Suprapubic skin (tissue), 4 donors: ENCODE measurements at regions not wholly inside any gene's neighbourhood (a gene's known extent, or its start where the extent isn't known, plus 50 kb on each side); places are given as distances from the start of the nearest gene placed in this dataset.

Source experiments
- DNase-seq, 2 donors: peaks; one replicate each; pipeline ENCODE4 v3.0.0-alpha.2; 2019; ENCODE audit warnings: low spot score in 2 of 2
- H3K27ac ChIP-seq: fragments of 200-600 bp; sonication (generic); one replicate; pipeline ENCODE4 v1.5.1; 2019
- H3K27me3 ChIP-seq: fragments of 200-600 bp; sonication (generic); one replicate; pipeline ENCODE4 v1.5.1; 2019
- H3K36me3 ChIP-seq: fragments of 200-600 bp; sonication (generic); one replicate; pipeline ENCODE4 v1.5.1; 2019
- H3K4me1 ChIP-seq: fragments of 200-600 bp; sonication (generic); one replicate; pipeline ENCODE4 v1.5.1; 2019
- H3K4me3 ChIP-seq: fragments of 200-600 bp; sonication (generic); one replicate; pipeline ENCODE4 v1.5.1; 2019; ENCODE audit warnings: mild to moderate bottlenecking
- H3K9me3 ChIP-seq: fragments of 200-600 bp; sonication (generic); one replicate; pipeline ENCODE4 v1.5.1; 2019
- EP300 ChIP-seq: sonication (generic); formaldehyde crosslinking; IDR thresholded peaks from one replicate; pipeline ENCODE4 v1.6.1; 2017; ENCODE audit warnings: antibody characterized with exemption
- POLR2A ChIP-seq, 2 donors: fragments of 450-650 bp; IDR thresholded peaks; one replicate each; pipeline ENCODE4 v1.6.1; 2017; ENCODE audit warnings: antibody characterized with exemption in 2 of 2, mild to moderate bottlenecking in 2 of 2, moderate library complexity in 2 of 2
- POLR2AphosphoS5 ChIP-seq, 3 donors: sonication (generic); formaldehyde crosslinking; IDR thresholded peaks; one replicate each; pipeline ENCODE4 v1.6.1; 2017; ENCODE audit warnings: antibody characterized with exemption in 3 of 3
- WGBS: methylation state at CpG from one replicate; pipeline ENCODE4 v1.1.5; 2018; 5-methylcytosine and 5-hydroxymethylcytosine counted together
- TF ChIP-seq, protein P1 (sequence below), 2 donors: fragments of 200-600 bp in 1 of 2; fragments of 450-650 bp in 1 of 2; sonication (generic) in 1 of 2; IDR thresholded peaks; one replicate each; pipeline ENCODE4 v1.5.1; 2016 to 2019; ENCODE audit warnings: antibody characterized with exemption in 2 of 2, mild to moderate bottlenecking in 1 of 2, moderate library complexity in 1 of 2

DNA sequence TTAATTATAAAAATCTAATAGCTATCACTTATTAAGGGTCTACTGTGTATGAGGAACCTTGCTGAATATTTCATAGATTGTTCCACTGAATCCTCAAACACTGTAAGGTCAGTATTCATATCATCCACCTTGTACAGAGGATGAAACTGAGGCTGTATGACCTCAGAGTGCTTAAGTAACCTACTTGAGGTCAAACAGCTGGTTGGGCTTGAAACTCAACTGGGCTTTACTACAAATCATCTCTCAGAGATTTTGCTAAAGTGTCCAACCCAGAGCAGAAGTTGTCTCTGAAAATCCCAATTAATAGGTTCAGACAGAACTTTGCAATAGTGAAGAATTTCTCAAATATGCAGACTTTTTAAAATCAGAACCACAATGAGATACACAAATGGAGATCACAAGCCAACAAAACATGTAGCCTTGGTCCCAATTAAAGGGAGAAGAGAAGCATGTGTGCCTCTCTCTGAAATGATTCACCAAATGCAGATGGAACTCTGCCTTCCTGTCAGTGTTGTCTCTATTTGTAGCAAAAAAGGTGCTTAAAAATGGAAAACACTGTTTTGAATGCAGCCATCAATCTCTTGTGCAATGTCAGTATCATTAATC, 131.4 kb downstream of the FAM114A2 start:
- no peaks in the 10 kb centered on the region for H3K27me3 ChIP-seq
- no peak for DNase-seq
- TF ChIP-seq, protein P1, sequence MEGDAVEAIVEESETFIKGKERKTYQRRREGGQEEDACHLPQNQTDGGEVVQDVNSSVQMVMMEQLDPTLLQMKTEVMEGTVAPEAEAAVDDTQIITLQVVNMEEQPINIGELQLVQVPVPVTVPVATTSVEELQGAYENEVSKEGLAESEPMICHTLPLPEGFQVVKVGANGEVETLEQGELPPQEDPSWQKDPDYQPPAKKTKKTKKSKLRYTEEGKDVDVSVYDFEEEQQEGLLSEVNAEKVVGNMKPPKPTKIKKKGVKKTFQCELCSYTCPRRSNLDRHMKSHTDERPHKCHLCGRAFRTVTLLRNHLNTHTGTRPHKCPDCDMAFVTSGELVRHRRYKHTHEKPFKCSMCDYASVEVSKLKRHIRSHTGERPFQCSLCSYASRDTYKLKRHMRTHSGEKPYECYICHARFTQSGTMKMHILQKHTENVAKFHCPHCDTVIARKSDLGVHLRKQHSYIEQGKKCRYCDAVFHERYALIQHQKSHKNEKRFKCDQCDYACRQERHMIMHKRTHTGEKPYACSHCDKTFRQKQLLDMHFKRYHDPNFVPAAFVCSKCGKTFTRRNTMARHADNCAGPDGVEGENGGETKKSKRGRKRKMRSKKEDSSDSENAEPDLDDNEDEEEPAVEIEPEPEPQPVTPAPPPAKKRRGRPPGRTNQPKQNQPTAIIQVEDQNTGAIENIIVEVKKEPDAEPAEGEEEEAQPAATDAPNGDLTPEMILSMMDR (IDR thresholded peaks at IDR 0.05), result no peak
- TF ChIP-seq POLR2A (IDR thresholded peaks at IDR 0.05) (no peak), EP300 (no peak), POLR2AphosphoS5 (IDR thresholded peaks at IDR 0.05) (no peak)
- no peaks in the 10 kb centered on the region for H3K36me3 ChIP-seq
- H3K27ac ChIP-seq, result no peak overlapping the region
- H3K4me3 ChIP-seq, result no peak overlapping the region
- no peaks in the 10 kb centered on the region for H3K4me1 ChIP-seq
- H3K9me3 ChIP-seq, result no peaks in the 10 kb centered on the region

- H3K4me1 ChIP-seq, result no peaks in the 10 kb centered on the region
- H3K36me3 ChIP-seq, result no peaks in the 10 kb centered on the region
- no peak for DNase-seq
- 86% methylated on average over 1 of the region's 1 CpG for WGBS
- no peaks in the 10 kb centered on the region for H3K27me3 ChIP-seq
- H3K27ac ChIP-seq, result no peak overlapping the region
- no peak for TF ChIP-seq EP300
- TF ChIP-seq POLR2A (IDR thresholded peaks at IDR 0.05), result no peak
- TF ChIP-seq POLR2AphosphoS5 (IDR thresholded peaks at IDR 0.05), result no peak
- TF ChIP-seq, protein P1 (IDR thresholded peaks at IDR 0.05), result no peak
- H3K4me3 ChIP-seq, result no peak overlapping the region
- no peaks in the 10 kb centered on the region for H3K9me3 ChIP-seq
Measured at GRCh38 chr5:153905219-153905618, 133.5 kb downstream of the FAM114A2 start.

GRCh38 chr5:153903321-153903720, 135.4 kb downstream of the FAM114A2 start:
- Histone ChIP-seq H3K27ac (no peak overlapping the region), H3K9me3 (no peaks in the 10 kb centered on the region), H3K4me3 (no peak overlapping the region), H3K36me3 (no peaks in the 10 kb centered on the region), H3K4me1 (no peaks in the 10 kb centered on the region), H3K27me3 (no peaks in the 10 kb centered on the region)
- no peak for DNase-seq
- 33% methylated on average over 1 of the region's 1 CpG for WGBS
- TF ChIP-seq, protein P1 (IDR thresholded peaks at IDR 0.05), result no peak
- TF ChIP-seq EP300, result no peak
- TF ChIP-seq POLR2AphosphoS5 (IDR thresholded peaks at IDR 0.05), result no peak
- no peak for TF ChIP-seq POLR2A (IDR thresholded peaks at IDR 0.05)

- DNase-seq, result no peak
- WGBS, result 59% methylated on average over 1 of the region's 1 CpG
- TF ChIP-seq POLR2AphosphoS5 (IDR thresholded peaks at IDR 0.05), result no peak
- Histone ChIP-seq H3K27ac (no peak overlapping the region), H3K9me3 (no peaks in the 10 kb centered on the region), H3K36me3 (no peaks in the 10 kb centered on the region), H3K4me3 (no peak overlapping the region), H3K4me1 (no peaks in the 10 kb centered on the region), H3K27me3 (no peaks in the 10 kb centered on the region)
Measured at GRCh38 chr5:153902016-153902415, 136.7 kb downstream of the FAM114A2 start.

- TF ChIP-seq POLR2AphosphoS5 (IDR thresholded peaks at IDR 0.05) (no peak), POLR2A (IDR thresholded peaks at IDR 0.05) (no peak), EP300 (no peak)
- TF ChIP-seq, protein P1 (IDR thresholded peaks at IDR 0.05), result no peak
Measured at GRCh38 chr5:153901449-153901848, 137.3 kb downstream of the FAM114A2 start.

More at GRCh38 chr5:153901449-153901848, 137.3 kb downstream of the FAM114A2 start:
- Histone ChIP-seq H3K36me3 (no peaks in the 10 kb centered on the region), H3K4me3 (no peak overlapping the region), H3K4me1 (no peaks in the 10 kb centered on the region), H3K9me3 (no peaks in the 10 kb centered on the region), H3K27me3 (no peaks in the 10 kb centered on the region), H3K27ac (peak overlapping the region; percentile 36)
- DNase-seq, result no peak
- 36% methylated on average over 3 of the region's 3 CpGs for WGBS
